ENCODE measurements at regions not wholly inside any gene's neighbourhood (a gene's known extent, or its start where the extent isn't known, plus 50 kb on each side); places are given as distances from the start of the nearest gene placed in this dataset.

GRCh38 chr1:232409584-232409983 is 220.3 kb downstream of the SIPA1L2 start:
- no peak for DNase-seq

- DNase-seq, result no peak
Observed at GRCh38 chr1:232407120-232407519, 222.8 kb downstream of the SIPA1L2 start.

GRCh38 chr1:232405781-232406180 is 224.2 kb downstream of the SIPA1L2 start:
- DNase-seq, result no peak

- no peak for DNase-seq
Observed at GRCh38 chr1:232404981-232405731, 224.8 kb downstream of the SIPA1L2 start.

- DNase-seq, result no peak
Observed at GRCh38 chr1:232404227-232404626, 225.7 kb downstream of the SIPA1L2 start.

GRCh38 chr1:232403017-232403714 is 226.8 kb downstream of the SIPA1L2 start:
- DNase-seq, result no peak

- DNase-seq, result no peak
Observed at GRCh38 chr1:232398823-232399222, 231.1 kb downstream of the SIPA1L2 start.

GRCh38 chr1:232393444-232394146 is 236.3 kb downstream of the SIPA1L2 start:
- no peak for DNase-seq

GRCh38 chr1:232393010-232393409 is 236.9 kb downstream of the SIPA1L2 start:
- DNase-seq, result no peak

GRCh38 chr1:232390590-232390989 is 239.3 kb downstream of the SIPA1L2 start:
- DNase-seq, result no peak

- DNase-seq, result no peak
Observed at GRCh38 chr1:232389744-232390143, 240.2 kb downstream of the SIPA1L2 start.

- DNase-seq, result no peak
Observed at GRCh38 chr1:232388363-232388762, 241.6 kb downstream of the SIPA1L2 start.

- DNase-seq, result no peak
Observed at GRCh38 chr1:232386721-232387510, 243.0 kb downstream of the SIPA1L2 start.

- no peak for DNase-seq
Observed at GRCh38 chr1:232386294-232386693, 243.6 kb downstream of the SIPA1L2 start.

GRCh38 chr1:232385221-232385620 is 244.7 kb downstream of the SIPA1L2 start:
- DNase-seq, result no peak

GRCh38 chr1:232384171-232384883 is 245.6 kb downstream of the SIPA1L2 start:
- peak; percentile 3 for DNase-seq

GRCh38 chr1:232383455-232384123 is 246.3 kb downstream of the SIPA1L2 start:
- no peak for DNase-seq

GRCh38 chr1:232382671-232383070 is 247.3 kb downstream of the SIPA1L2 start:
- DNase-seq, result no peak

GRCh38 chr1:232381394-232382100 is 248.4 kb downstream of the SIPA1L2 start:
- DNase-seq, result no peak

GRCh38 chr1:232380596-232380995 is 249.3 kb downstream of the SIPA1L2 start:
- no peak for DNase-seq

GRCh38 chr1:232380131-232380530 is 249.8 kb downstream of the SIPA1L2 start:
- DNase-seq, result no peak
